GM12864 (cell line): ENCODE measurements at regions not wholly inside any gene's neighbourhood (a gene's known extent, or its start where the extent isn't known, plus 50 kb on each side); places are given as distances from the start of the nearest gene placed in this dataset.

Source experiments
- DNase-seq: peaks from one replicate; pipeline ENCODE4 v3.0.0-alpha.2; 2011; ENCODE audit warnings: low read depth
- H3K4me3 ChIP-seq: 2 replicates; pipeline ENCODE4 v1.5.1; 2011; ENCODE audit warnings: mild to moderate bottlenecking, low read depth, low read length, control low read depth
- CTCF ChIP-seq: IDR thresholded peaks from 2 replicates; pipeline ENCODE4 v1.5.1; 2011; ENCODE audit warnings: low read depth, mild to moderate bottlenecking, moderate library complexity, low read length, control low read depth, inconsistent platforms; ENCODE audit errors: missing control alignments

GRCh38 chr1:96473791-96474434 is 247.7 kb upstream of the PTBP2 start:
- H3K4me3 ChIP-seq = no peak overlapping the region
- DNase-seq = no peak
- no peak for TF ChIP-seq CTCF

GRCh38 chr1:96474985-96475743 is 246.4 kb upstream of the PTBP2 start:
- no peak for DNase-seq
- TF ChIP-seq CTCF = no peak
- H3K4me3 ChIP-seq = no peak overlapping the region

- DNase-seq = no peak
- no peak for TF ChIP-seq CTCF
- no peak overlapping the region for H3K4me3 ChIP-seq
These were observed 245.7 kb upstream of the PTBP2 start for GRCh38 chr1:96475903-96476302.

GRCh38 chr1:96478228-96478627 is 243.4 kb upstream of the PTBP2 start:
- DNase-seq = no peak
- H3K4me3 ChIP-seq = no peak overlapping the region
- no peak for TF ChIP-seq CTCF

- TF ChIP-seq CTCF = no peak
- H3K4me3 ChIP-seq = no peak overlapping the region
- no peak for DNase-seq
These were observed 240.2 kb upstream of the PTBP2 start for GRCh38 chr1:96481409-96481808.

GRCh38 chr1:96482616-96483015 is 239.0 kb upstream of the PTBP2 start:
- TF ChIP-seq CTCF = no peak
- no peak overlapping the region for H3K4me3 ChIP-seq
- no peak for DNase-seq

GRCh38 chr1:96487394-96487793 is 234.2 kb upstream of the PTBP2 start:
- no peak for TF ChIP-seq CTCF
- no peak overlapping the region for H3K4me3 ChIP-seq
- no peak for DNase-seq
